ENCODE measurements at regions not wholly inside any gene's neighbourhood (a gene's known extent, or its start where the extent isn't known, plus 50 kb on each side); places are given as distances from the start of the nearest gene placed in this dataset.

DNA sequence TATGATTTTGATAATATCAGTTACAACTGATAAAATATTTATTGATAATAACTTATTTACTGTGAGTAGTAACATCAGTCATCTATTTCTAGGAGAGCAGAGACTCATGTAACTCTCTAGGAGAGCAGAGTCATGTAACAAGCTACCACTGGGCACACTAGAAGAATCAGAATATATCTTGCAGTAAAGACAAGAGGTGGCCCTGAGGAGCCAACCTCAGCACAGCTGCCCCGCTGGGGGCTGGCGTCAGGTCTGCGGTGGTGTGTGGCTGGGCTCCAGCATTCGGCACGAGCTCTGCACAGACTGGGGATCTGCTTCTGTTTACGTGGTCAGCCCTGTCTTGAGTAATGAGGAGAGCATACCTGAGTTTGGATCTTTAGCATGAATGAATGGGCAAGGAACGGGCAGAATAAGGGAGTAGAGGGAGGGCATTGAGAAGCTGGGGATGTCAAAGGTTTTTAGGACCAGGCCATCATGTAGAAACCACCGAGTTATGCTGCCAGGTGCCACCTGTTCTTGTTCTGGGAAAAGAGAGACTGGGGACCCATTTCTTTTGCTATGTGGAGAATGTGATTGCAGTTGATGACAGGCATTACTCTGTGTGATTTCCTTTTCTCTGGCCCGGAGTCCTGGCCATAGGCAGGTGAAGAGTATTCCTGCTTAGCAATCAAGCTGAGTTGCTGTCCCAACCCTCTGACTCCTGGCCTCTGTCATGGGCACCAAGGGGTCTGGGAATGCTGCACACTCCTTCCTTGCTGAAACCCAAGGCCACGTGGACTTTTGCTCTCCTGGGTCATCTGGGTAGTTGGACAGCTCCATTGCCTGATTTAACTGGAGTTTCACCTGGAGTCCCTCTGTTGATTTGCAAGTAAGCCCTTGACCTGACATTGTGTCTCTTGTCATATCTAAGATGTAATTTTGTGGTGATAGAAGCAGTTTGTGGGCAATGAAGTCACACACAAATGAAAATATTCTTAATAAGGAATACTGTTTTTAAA lies 50.9 kb upstream of the HEPHL1 start:
- Histone ChIP-seq H4K20me1 (ENCODE audit: low read depth, low read length) (no peaks in the 10 kb centered on the region), H3K36me3 (ENCODE audit: low read length) (no peaks in the 10 kb centered on the region), H3F3A (ENCODE audit: insufficient read depth) (no peaks in the 10 kb centered on the region), H3K79me2 (ENCODE audit: insufficient read depth, low read length) (no peaks in the 10 kb centered on the region), H2AFZ (ENCODE audit: low read depth, low read length, severe bottlenecking) (no peak overlapping the region), H3K9me3 (ENCODE audit: insufficient read depth, low read length) (no peaks in the 10 kb centered on the region), H3K9ac (ENCODE audit: low read length) (no peak overlapping the region), H3K4me3 (ENCODE audit: insufficient read depth, low read length, poor library complexity, severe bottlenecking) (no peak overlapping the region), H3K4me2 (ENCODE audit: low read depth, low read length, poor library complexity, severe bottlenecking) (no peak overlapping the region), H3K9me2 (replicated peaks; ENCODE audit: insufficient read depth, low read length) (no peaks in the 10 kb centered on the region), H3K27ac (ENCODE audit: low read depth, low read length) (no peak overlapping the region), H3K27me3 (ENCODE audit: low read length) (no peaks in the 10 kb centered on the region; the same call in 1 of the 2 replicates)
- TF ChIP-seq, protein P1, sequence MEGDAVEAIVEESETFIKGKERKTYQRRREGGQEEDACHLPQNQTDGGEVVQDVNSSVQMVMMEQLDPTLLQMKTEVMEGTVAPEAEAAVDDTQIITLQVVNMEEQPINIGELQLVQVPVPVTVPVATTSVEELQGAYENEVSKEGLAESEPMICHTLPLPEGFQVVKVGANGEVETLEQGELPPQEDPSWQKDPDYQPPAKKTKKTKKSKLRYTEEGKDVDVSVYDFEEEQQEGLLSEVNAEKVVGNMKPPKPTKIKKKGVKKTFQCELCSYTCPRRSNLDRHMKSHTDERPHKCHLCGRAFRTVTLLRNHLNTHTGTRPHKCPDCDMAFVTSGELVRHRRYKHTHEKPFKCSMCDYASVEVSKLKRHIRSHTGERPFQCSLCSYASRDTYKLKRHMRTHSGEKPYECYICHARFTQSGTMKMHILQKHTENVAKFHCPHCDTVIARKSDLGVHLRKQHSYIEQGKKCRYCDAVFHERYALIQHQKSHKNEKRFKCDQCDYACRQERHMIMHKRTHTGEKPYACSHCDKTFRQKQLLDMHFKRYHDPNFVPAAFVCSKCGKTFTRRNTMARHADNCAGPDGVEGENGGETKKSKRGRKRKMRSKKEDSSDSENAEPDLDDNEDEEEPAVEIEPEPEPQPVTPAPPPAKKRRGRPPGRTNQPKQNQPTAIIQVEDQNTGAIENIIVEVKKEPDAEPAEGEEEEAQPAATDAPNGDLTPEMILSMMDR (IDR thresholded peaks at IDR 0.05; ENCODE audit: insufficient read depth, low read length, poor library complexity, severe bottlenecking): no peak
- no peak for TF ChIP-seq EZH2phosphoT487 (conservative IDR thresholded peaks at IDR 0.05; ENCODE audit: low read length)
